Ishikawa (cell line): ENCODE measurements at regions not wholly inside any gene's neighbourhood (a gene's known extent, or its start where the extent isn't known, plus 50 kb on each side); places are given as distances from the start of the nearest gene placed in this dataset.

Experiments
- CEBPB ChIP-seq: IDR thresholded peaks from 2 replicates; pipeline ENCODE4 v1.6.1; 2012
- CREB1 ChIP-seq: IDR thresholded peaks from 2 replicates; pipeline ENCODE4 v1.6.1; 2012; ENCODE audit warnings: low read depth
- EGR1 ChIP-seq: IDR thresholded peaks from 2 replicates; pipeline ENCODE4 v1.6.1; 2012
- EP300 ChIP-seq: IDR thresholded peaks from 2 replicates; pipeline ENCODE4 v1.6.1; 2012; ENCODE audit warnings: borderline replicate concordance
- FOXM1 ChIP-seq: IDR thresholded peaks from 2 replicates; pipeline ENCODE4 v1.6.1; 2012; ENCODE audit warnings: low read depth, borderline replicate concordance
- NFIC ChIP-seq: IDR thresholded peaks from 2 replicates; pipeline ENCODE4 v1.6.1; 2012
- RAD21 ChIP-seq: IDR thresholded peaks from 2 replicates; pipeline ENCODE4 v1.6.1; 2012; ENCODE audit warnings: low read depth
- TAF1 ChIP-seq: IDR thresholded peaks from 2 replicates; pipeline ENCODE4 v1.6.1; 2012; ENCODE audit warnings: low read depth, mild to moderate bottlenecking
- TCF12 ChIP-seq: IDR thresholded peaks from 2 replicates; pipeline ENCODE4 v1.6.1; 2012; ENCODE audit warnings: low read depth
- TEAD4 ChIP-seq: IDR thresholded peaks from 2 replicates; pipeline ENCODE4 v1.6.1; 2012
- YY1 ChIP-seq: IDR thresholded peaks from 2 replicates; pipeline ENCODE4 v1.6.1; 2012; ENCODE audit warnings: low read depth
- ZBTB7A ChIP-seq: IDR thresholded peaks from 2 replicates; pipeline ENCODE4 v1.6.1; 2012; ENCODE audit warnings: low read depth
- TF ChIP-seq, protein P1 (sequence below): IDR thresholded peaks from 2 replicates; pipeline ENCODE4 v1.6.1; 2012
- TF ChIP-seq, protein P2 (sequence below): IDR thresholded peaks from 2 replicates; pipeline ENCODE4 v1.6.1; 2012
- TF ChIP-seq, protein P3 (sequence below): IDR thresholded peaks from 2 replicates; pipeline ENCODE4 v1.6.1; 2012; ENCODE audit warnings: low read depth, mild to moderate bottlenecking

DNA sequence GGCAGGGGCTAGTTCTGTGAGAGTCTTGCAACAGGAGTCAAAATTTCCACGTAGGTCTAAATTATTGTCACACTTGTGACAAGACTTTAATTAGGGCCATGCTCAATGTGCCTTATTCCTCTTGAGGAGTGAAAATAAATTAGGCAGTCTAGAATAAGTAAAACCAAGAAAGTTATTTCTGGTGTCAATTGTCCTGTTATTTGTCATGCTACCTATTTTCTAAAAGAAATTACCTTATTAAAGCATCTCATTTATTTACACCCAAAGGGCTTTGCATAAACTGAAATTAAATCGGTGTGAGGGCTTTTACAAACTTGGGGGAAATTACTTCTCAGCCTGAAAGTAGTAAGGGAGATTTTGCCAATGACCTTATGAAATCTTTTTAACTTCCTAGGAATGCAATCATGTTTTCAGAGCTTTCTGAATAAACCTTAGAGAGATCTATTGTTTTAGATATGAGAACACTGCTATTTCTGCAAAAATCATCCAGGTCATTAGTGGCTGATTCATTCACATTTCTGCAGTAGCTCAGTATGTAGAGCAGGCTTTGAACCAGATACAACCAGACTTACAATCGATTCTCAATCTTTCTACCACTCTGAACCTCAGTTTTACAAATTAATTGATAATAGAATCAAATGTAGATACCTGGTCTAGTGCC is 221.2 kb upstream of the SAMSN1 start:
- TF ChIP-seq ZBTB7A (no peak), TAF1 (no peak), RAD21 (no peak), FOXM1 (no peak), CEBPB (no peak), EGR1 (no peak), TEAD4 (no peak), TCF12 (no peak), YY1 (no peak), EP300 (no peak), NFIC (no peak), CREB1 (no peak)
- TF ChIP-seq, protein P1, sequence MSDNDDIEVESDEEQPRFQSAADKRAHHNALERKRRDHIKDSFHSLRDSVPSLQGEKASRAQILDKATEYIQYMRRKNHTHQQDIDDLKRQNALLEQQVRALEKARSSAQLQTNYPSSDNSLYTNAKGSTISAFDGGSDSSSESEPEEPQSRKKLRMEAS: no peak
- TF ChIP-seq, protein P2, sequence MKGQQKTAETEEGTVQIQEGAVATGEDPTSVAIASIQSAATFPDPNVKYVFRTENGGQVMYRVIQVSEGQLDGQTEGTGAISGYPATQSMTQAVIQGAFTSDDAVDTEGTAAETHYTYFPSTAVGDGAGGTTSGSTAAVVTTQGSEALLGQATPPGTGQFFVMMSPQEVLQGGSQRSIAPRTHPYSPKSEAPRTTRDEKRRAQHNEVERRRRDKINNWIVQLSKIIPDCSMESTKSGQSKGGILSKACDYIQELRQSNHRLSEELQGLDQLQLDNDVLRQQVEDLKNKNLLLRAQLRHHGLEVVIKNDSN: no peak
- TF ChIP-seq, protein P3, sequence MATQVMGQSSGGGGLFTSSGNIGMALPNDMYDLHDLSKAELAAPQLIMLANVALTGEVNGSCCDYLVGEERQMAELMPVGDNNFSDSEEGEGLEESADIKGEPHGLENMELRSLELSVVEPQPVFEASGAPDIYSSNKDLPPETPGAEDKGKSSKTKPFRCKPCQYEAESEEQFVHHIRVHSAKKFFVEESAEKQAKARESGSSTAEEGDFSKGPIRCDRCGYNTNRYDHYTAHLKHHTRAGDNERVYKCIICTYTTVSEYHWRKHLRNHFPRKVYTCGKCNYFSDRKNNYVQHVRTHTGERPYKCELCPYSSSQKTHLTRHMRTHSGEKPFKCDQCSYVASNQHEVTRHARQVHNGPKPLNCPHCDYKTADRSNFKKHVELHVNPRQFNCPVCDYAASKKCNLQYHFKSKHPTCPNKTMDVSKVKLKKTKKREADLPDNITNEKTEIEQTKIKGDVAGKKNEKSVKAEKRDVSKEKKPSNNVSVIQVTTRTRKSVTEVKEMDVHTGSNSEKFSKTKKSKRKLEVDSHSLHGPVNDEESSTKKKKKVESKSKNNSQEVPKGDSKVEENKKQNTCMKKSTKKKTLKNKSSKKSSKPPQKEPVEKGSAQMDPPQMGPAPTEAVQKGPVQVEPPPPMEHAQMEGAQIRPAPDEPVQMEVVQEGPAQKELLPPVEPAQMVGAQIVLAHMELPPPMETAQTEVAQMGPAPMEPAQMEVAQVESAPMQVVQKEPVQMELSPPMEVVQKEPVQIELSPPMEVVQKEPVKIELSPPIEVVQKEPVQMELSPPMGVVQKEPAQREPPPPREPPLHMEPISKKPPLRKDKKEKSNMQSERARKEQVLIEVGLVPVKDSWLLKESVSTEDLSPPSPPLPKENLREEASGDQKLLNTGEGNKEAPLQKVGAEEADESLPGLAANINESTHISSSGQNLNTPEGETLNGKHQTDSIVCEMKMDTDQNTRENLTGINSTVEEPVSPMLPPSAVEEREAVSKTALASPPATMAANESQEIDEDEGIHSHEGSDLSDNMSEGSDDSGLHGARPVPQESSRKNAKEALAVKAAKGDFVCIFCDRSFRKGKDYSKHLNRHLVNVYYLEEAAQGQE: no peak

DNA sequence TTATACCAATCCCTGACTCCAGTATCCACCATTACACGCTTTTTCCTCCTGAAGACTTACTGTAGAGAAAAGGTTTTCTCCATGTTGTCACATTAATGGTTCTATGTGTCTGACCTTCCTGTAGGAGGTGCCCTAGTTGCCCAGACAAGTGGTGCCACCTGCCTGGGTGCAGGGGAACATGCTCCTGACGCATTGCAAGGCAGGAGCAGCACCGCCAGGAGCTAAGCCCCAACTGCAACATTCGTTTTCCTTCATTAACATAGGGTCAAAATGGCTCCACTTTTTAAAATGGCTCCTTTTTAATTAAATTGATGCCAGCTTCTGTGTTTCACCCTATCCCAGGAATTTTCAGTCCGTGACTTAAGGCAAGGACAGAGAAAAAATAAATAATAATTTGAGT is 220.1 kb upstream of the SAMSN1 start:
- TF ChIP-seq YY1 (no peak), CREB1 (no peak), EGR1 (no peak), TCF12 (no peak), RAD21 (no peak), EP300 (no peak), ZBTB7A (no peak), CEBPB (no peak), TAF1 (no peak), NFIC (no peak), FOXM1 (no peak), TEAD4 (no peak)
- TF ChIP-seq, protein P1: no peak
- TF ChIP-seq, protein P2: no peak
- TF ChIP-seq, protein P3: no peak

GRCh38 chr21:14763695-14764064 is 217.6 kb upstream of the SAMSN1 start:
- TF ChIP-seq NFIC (no peak), TEAD4 (no peak), YY1 (no peak), CEBPB (no peak), EP300 (no peak), RAD21 (no peak), FOXM1 (no peak), CREB1 (no peak), EGR1 (no peak), TAF1 (no peak), ZBTB7A (no peak), TCF12 (no peak)
- TF ChIP-seq, protein P2: no peak
- TF ChIP-seq, protein P1: no peak
- TF ChIP-seq, protein P3: no peak
